ENCODE measurements at regions not wholly inside any gene's neighbourhood (a gene's known extent, or its start where the extent isn't known, plus 50 kb on each side); places are given as distances from the start of the nearest gene placed in this dataset.

DNA sequence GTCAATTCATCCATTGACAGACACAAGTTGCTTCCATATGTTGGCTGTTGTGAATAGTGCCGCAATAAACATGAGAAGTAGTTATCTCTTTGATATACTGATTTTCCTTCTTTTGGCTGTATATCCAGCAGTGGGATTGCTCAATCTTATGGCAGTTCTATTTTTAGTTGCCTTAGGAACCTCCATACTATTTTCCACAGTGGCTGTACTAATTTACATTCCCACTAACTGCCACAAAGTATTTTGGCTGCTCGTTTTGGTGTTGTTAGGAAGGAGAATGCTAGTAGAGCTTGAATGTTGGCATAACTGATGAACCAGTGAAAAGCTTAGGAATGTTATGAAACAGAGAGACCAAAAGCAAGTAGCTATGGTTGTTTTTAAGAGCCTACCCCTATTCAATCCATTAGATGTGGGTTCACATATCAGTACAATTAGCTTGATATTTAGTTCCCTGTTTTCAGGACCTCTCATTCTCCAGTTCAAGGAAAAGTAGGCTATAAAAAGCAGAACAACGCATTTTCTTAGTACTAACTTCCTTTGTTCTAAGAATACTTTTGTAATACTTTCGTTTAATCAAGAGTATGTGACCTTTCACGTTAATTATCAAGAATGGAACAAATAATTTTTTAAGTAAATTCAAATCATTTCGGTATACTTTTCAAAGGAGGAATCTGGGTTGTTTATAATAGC, 100.3 kb downstream of the FAS start:
- POLR2A ChIA-PET = no interaction called here
- no peak overlapping the region for H3K27ac ChIP-seq
- H3K9me3 ChIP-seq = no peaks in the 10 kb centered on the region
- H3K4me3 ChIP-seq = no peak overlapping the region
- CTCF ChIA-PET = interaction anchor here (0.6 to 1.3 kb wide), 4 partner anchors 61 to 532 kb away, joined by 3 to 4 read pairs (median 4); no protein-coding TSS in a partner anchor
- ATAC-seq (no peak), DNase-seq (ENCODE audit: low read depth in 1 of 2, low spot score in 1 of 2) (no peak), FAIRE-seq (peak; percentile 13)
- WGBS (ENCODE audit: missing lambda C conversion rate) = 46% methylated on average over 6 of the region's 6 CpGs
- TF ChIP-seq EHF (CRISPR knock-in tag; IDR thresholded peaks at IDR 0.05) (no peak), MYC (IDR thresholded peaks at IDR 0.05; ENCODE audit: borderline replicate concordance, low read length) (no peak), GATA3 (IDR thresholded peaks at IDR 0.05; ENCODE audit: borderline replicate concordance) (no peak), RARB (CRISPR knock-in tag; IDR thresholded peaks at IDR 0.05) (no peak), JUN (IDR thresholded peaks at IDR 0.05) (no peak), NFE2L2 (conservative IDR thresholded peaks at IDR 0.05; ENCODE audit: low read length) (no peak), EHMT2 (IDR thresholded peaks at IDR 0.05; ENCODE audit: low read depth) (no peak)
- TF ChIP-seq, protein P1, sequence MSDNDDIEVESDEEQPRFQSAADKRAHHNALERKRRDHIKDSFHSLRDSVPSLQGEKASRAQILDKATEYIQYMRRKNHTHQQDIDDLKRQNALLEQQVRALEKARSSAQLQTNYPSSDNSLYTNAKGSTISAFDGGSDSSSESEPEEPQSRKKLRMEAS (IDR thresholded peaks at IDR 0.05) = no peak
- H3K4me1 ChIP-seq = no peaks in the 10 kb centered on the region
- H3K4me2 ChIP-seq = no peak overlapping the region

DNA sequence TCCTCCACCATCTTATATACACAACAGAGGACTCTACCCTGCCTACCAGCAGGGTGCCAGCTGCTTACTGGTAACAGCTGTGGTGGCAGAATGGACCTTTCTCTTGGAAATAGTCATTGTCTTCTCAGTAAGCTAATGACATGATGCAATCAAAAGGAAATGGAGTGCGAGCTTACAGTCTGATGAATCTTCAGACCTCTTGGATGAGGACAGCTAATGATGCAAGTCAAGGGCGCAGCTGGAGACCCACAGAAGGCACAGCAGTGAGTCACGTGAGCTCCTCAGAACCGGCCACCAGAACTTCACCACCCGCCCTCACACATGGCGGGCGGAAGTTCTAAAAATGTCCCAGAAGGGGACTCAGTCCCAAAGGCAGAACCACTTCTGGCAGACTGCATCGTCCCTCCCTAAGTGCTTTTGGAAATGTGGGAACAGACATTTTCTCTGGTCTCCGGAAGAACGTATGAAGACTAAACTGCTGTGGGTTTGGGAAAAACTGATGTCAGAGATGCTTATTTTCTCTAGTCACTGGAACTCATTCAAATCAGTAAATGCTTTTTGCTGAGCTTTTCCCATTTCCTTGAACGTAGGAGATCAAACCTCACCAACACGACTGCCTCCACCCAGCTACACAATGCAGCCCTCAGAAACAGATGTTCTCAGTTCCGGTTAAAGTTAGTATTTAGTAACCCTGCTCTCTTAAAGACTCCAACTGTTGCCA, 96.4 kb downstream of the FAS start:
- WGBS (ENCODE audit: missing lambda C conversion rate) = 70% methylated on average over 13 of the region's 13 CpGs
- DNase-seq (ENCODE audit: low read depth in 1 of 2, low spot score in 1 of 2) (peak in 1 of 2 experiments; percentile 6), FAIRE-seq (no peak), ATAC-seq (no peak)
- H3K27ac ChIP-seq = no peak overlapping the region
- no peak overlapping the region for H3K4me3 ChIP-seq
- no peaks in the 10 kb centered on the region for H3K4me1 ChIP-seq
- ChIA-PET CTCF (interaction anchor here (1.6 kb wide), 1 partner anchor 57 kb away, joined by 5 read pairs; no protein-coding TSS in a partner anchor), POLR2A (no interaction called here)
- H3K4me2 ChIP-seq = no peak overlapping the region
- TF ChIP-seq JUNB (IDR thresholded peaks at IDR 0.05) (no peak), NFE2L2 (conservative IDR thresholded peaks at IDR 0.05; ENCODE audit: low read length) (no peak), ZC3H11A (IDR thresholded peaks at IDR 0.05) (no peak), KDM1A (IDR thresholded peaks at IDR 0.05; ENCODE audit: low read depth) (no peak), RFX5 (IDR thresholded peaks at IDR 0.05) (no peak)
- TF ChIP-seq, protein P2, sequence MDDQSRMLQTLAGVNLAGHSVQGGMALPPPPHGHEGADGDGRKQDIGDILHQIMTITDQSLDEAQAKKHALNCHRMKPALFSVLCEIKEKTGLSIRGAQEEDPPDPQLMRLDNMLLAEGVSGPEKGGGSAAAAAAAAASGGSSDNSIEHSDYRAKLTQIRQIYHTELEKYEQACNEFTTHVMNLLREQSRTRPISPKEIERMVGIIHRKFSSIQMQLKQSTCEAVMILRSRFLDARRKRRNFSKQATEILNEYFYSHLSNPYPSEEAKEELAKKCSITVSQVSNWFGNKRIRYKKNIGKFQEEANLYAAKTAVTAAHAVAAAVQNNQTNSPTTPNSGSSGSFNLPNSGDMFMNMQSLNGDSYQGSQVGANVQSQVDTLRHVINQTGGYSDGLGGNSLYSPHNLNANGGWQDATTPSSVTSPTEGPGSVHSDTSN (IDR thresholded peaks at IDR 0.05) = no peak
- H3K9me3 ChIP-seq = no peaks in the 10 kb centered on the region

DNA sequence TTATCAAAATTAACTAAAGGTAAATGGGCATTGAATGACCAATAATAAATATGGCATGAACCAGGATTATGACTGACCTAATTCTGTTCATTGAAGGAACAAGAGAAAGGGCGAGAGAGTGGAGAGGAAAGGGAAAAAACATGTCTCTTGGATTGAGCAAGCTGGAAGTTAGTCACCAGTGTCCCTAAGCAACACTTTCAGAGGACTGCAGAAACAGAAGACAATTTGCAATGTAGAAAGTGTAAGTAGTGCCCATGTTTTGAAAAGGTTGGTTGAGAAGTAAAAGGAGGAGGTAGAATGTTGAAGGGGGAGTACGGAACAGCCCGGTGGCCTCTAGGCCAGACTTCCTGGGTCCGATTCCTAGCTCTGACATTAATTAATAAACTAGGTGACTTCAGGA, 94.6 kb downstream of the FAS start:
- Histone ChIP-seq H3K4me3 (no peak overlapping the region), H3K27ac (no peak overlapping the region), H3K4me2 (no peak overlapping the region), H3K4me1 (no peaks in the 10 kb centered on the region), H3K9me3 (no peaks in the 10 kb centered on the region)
- 72% methylated on average over 4 of the region's 4 CpGs for WGBS (ENCODE audit: missing lambda C conversion rate)
- DNase-seq (ENCODE audit: low read depth in 1 of 2, low spot score in 1 of 2) = no peak
- FAIRE-seq = no peak
- ATAC-seq = no peak
- ChIA-PET POLR2A (no interaction called here), CTCF (interaction anchor here (0.9 to 1.6 kb wide), 2 partner anchors 55 to 119 kb away, joined by 3 to 5 read pairs; no protein-coding TSS in a partner anchor)
- no peak for TF ChIP-seq NPAS2 (CRISPR knock-in tag; IDR thresholded peaks at IDR 0.05; ENCODE audit: borderline replicate concordance)
- no peak for TF ChIP-seq KDM5A (IDR thresholded peaks at IDR 0.05)
- TF ChIP-seq ZC3H11A (IDR thresholded peaks at IDR 0.05) = no peak
- TF ChIP-seq FOSL2 (IDR thresholded peaks at IDR 0.05) = no peak
- no peak for TF ChIP-seq FOSL2 (CRISPR knock-in tag; IDR thresholded peaks at IDR 0.05)
- TF ChIP-seq PHF8 (IDR thresholded peaks at IDR 0.05; ENCODE audit: borderline replicate concordance, low read depth) = no peak
- TF ChIP-seq, protein P2 (IDR thresholded peaks at IDR 0.05) = no peak
- TF ChIP-seq NR3C1 (IDR thresholded peaks at IDR 0.05) = no peak
- no peak for TF ChIP-seq TP53 (CRISPR knock-in tag; IDR thresholded peaks at IDR 0.05)
- no peak for TF ChIP-seq MAFK (IDR thresholded peaks at IDR 0.05; ENCODE audit: partially characterized antibody)
- TF ChIP-seq JUNB (IDR thresholded peaks at IDR 0.05) = no peak
- TF ChIP-seq POLR2A (IDR thresholded peaks at IDR 0.05; ENCODE audit: low read length) = no peak
- TF ChIP-seq MAZ (IDR thresholded peaks at IDR 0.05; ENCODE audit: borderline replicate concordance, low read depth, low read length) = no peak
- TF ChIP-seq HOXB13 (CRISPR knock-in tag; IDR thresholded peaks at IDR 0.05; ENCODE audit: low read depth) = no peak
- TF ChIP-seq, protein P3, sequence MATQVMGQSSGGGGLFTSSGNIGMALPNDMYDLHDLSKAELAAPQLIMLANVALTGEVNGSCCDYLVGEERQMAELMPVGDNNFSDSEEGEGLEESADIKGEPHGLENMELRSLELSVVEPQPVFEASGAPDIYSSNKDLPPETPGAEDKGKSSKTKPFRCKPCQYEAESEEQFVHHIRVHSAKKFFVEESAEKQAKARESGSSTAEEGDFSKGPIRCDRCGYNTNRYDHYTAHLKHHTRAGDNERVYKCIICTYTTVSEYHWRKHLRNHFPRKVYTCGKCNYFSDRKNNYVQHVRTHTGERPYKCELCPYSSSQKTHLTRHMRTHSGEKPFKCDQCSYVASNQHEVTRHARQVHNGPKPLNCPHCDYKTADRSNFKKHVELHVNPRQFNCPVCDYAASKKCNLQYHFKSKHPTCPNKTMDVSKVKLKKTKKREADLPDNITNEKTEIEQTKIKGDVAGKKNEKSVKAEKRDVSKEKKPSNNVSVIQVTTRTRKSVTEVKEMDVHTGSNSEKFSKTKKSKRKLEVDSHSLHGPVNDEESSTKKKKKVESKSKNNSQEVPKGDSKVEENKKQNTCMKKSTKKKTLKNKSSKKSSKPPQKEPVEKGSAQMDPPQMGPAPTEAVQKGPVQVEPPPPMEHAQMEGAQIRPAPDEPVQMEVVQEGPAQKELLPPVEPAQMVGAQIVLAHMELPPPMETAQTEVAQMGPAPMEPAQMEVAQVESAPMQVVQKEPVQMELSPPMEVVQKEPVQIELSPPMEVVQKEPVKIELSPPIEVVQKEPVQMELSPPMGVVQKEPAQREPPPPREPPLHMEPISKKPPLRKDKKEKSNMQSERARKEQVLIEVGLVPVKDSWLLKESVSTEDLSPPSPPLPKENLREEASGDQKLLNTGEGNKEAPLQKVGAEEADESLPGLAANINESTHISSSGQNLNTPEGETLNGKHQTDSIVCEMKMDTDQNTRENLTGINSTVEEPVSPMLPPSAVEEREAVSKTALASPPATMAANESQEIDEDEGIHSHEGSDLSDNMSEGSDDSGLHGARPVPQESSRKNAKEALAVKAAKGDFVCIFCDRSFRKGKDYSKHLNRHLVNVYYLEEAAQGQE (IDR thresholded peaks at IDR 0.05) = no peak
- no peak for TF ChIP-seq RCOR1 (IDR thresholded peaks at IDR 0.05; ENCODE audit: low read depth, low read length)
- TF ChIP-seq POLR2AphosphoS2 (conservative IDR thresholded peaks at IDR 0.05; ENCODE audit: low read length) = no peak
- no peak for TF ChIP-seq BHLHE40 (IDR thresholded peaks at IDR 0.05; ENCODE audit: low read depth, low read length)
